Vagina (tissue), 2 donors: ENCODE measurements at regions not wholly inside any gene's neighbourhood (a gene's known extent, or its start where the extent isn't known, plus 50 kb on each side); places are given as distances from the start of the nearest gene placed in this dataset.

ENCODE experiments used
- POLR2A ChIP-seq, 2 donors: fragments of 450-650 bp; IDR thresholded peaks; one replicate each; pipeline ENCODE4 v1.6.1; 2017; ENCODE audit warnings: antibody characterized with exemption in 2 of 2, mild to moderate bottlenecking in 2 of 2, moderate library complexity in 2 of 2
- TF ChIP-seq, protein P1 (sequence below), 3 experiments: fragments of 450-650 bp in 2 of 3; fragments of 200-600 bp in 1 of 3; sonication (generic) in 1 of 3; IDR thresholded peaks; one replicate each; pipeline ENCODE4 v1.5.1; 2017 to 2019; ENCODE audit warnings: antibody characterized with exemption in 3 of 3, mild to moderate bottlenecking in 2 of 3, moderate library complexity in 2 of 3

DNA sequence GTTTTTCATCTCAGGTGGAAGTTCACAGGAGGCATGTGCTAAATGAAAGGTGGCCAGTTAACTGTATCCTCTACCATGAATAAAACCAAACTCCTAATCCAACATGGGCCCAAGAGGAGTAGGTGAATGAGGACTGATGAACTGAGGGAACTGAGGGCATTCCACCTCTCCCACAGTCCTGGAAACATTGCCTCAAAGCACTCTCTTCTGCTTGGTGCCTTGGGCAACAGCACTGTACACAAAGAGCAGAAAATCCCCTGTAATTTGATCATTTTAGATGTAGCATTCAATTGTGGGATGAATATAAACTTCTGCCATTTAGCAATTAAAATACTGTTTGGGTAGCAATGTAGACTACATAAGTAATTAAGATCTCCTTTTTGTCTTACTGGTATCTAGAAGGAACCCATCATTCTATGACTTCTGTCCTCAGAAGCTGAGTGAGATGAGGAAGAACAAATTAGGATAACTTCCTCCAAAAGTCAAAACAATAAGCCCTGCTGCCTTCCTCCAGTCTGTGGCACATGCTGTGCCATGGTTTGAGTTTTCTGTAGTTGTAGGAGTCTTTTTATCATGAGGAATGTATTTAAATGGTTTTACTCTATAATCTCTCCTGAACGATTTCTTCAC, 86.7 kb upstream of the ZEB2 start:
- TF ChIP-seq, protein P1, sequence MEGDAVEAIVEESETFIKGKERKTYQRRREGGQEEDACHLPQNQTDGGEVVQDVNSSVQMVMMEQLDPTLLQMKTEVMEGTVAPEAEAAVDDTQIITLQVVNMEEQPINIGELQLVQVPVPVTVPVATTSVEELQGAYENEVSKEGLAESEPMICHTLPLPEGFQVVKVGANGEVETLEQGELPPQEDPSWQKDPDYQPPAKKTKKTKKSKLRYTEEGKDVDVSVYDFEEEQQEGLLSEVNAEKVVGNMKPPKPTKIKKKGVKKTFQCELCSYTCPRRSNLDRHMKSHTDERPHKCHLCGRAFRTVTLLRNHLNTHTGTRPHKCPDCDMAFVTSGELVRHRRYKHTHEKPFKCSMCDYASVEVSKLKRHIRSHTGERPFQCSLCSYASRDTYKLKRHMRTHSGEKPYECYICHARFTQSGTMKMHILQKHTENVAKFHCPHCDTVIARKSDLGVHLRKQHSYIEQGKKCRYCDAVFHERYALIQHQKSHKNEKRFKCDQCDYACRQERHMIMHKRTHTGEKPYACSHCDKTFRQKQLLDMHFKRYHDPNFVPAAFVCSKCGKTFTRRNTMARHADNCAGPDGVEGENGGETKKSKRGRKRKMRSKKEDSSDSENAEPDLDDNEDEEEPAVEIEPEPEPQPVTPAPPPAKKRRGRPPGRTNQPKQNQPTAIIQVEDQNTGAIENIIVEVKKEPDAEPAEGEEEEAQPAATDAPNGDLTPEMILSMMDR (IDR thresholded peaks at IDR 0.05) = no peak
- TF ChIP-seq POLR2A (IDR thresholded peaks at IDR 0.05) = no peak
